WI38 (cell line): ENCODE measurements at regions not wholly inside any gene's neighbourhood (a gene's known extent, or its start where the extent isn't known, plus 50 kb on each side); places are given as distances from the start of the nearest gene placed in this dataset.

Experiments used
- H3K4me3 ChIP-seq: 2 replicates; pipeline ENCODE4 v1.5.1; 2011; ENCODE audit warnings: low read depth, mild to moderate bottlenecking, control low read depth, low read length
- TF ChIP-seq, protein P1 (sequence below): IDR thresholded peaks from 2 replicates; pipeline ENCODE4 v1.5.1; 2012; ENCODE audit warnings: low read depth, mild to moderate bottlenecking, control low read depth, low read length

DNA sequence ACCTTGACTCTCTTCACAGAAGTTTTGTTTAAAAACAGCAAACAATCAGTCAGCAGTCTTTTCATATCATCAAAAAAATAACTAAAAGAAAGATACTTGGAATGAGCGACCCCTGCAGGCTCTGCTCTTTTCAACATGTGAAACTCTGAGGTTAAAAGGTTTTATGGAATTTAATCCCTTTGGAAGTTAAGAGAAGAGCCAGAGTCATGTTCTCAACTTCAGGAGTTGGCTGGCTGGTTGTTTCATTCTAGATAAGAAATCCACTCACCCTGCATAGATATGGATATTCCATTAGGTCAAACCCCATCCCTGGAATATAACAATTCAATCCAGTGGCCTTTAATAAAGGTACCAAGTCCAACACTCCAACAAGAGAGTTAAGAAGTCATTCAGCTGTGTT lies 115.6 kb upstream of the RMDN2 start:
- TF ChIP-seq, protein P1, sequence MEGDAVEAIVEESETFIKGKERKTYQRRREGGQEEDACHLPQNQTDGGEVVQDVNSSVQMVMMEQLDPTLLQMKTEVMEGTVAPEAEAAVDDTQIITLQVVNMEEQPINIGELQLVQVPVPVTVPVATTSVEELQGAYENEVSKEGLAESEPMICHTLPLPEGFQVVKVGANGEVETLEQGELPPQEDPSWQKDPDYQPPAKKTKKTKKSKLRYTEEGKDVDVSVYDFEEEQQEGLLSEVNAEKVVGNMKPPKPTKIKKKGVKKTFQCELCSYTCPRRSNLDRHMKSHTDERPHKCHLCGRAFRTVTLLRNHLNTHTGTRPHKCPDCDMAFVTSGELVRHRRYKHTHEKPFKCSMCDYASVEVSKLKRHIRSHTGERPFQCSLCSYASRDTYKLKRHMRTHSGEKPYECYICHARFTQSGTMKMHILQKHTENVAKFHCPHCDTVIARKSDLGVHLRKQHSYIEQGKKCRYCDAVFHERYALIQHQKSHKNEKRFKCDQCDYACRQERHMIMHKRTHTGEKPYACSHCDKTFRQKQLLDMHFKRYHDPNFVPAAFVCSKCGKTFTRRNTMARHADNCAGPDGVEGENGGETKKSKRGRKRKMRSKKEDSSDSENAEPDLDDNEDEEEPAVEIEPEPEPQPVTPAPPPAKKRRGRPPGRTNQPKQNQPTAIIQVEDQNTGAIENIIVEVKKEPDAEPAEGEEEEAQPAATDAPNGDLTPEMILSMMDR, result peak; percentile 32; the same call in 1 of the 2 replicates
- H3K4me3 ChIP-seq, result no peak overlapping the region

DNA sequence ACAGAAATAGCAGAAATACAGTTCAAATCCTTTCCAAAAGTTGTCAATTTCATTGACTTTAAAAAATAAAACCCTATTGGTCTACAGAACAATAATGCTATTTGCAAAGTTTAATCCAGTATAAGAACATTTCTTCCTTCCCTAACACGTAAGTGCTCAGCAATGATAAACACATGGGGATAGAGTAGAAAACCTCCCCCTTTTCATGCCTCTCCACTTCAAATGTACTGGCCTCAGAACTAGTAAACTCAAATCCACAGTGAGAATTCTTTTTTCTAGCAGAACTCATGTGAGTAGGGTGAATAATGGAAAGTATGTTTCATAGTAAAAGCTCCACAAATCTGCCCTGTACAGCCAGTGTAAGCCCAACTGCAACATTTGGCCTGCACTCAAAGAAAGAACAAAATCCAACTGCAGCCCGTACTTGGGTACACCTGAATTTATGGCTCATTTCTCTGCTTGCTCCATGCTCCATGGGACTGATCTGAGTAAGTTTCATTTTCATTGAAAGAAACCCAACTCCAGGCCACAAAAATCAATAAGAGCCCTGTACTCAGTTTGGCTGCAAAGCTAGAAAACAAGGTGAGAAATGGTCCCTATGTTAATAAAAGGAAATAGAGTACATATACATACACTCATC lies 115.0 kb upstream of the RMDN2 start:
- no peak overlapping the region for H3K4me3 ChIP-seq
- TF ChIP-seq, protein P1, result no peak

DNA sequence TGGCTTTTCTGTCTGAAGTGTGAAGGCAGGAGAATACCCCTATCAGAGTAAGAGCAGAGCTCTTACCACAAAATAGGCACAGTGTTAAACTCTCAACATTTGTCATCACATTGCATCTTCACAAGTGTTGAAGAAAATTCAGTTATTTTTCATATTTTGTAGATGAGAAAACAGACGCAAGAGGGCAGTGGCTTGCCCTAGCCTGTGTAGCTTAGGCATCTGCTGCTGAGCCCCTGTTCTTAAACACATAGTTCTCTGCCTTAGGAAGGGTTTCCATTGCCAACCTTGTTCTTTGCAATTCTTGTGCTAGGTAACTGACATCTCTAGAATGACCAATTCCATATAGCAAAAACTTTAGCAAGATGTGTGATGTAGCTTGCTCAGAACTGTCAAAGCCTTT lies 112.7 kb upstream of the RMDN2 start:
- no peak overlapping the region for H3K4me3 ChIP-seq
- TF ChIP-seq, protein P1, result peak; percentile 23; the same call in 1 of the 2 replicates

DNA sequence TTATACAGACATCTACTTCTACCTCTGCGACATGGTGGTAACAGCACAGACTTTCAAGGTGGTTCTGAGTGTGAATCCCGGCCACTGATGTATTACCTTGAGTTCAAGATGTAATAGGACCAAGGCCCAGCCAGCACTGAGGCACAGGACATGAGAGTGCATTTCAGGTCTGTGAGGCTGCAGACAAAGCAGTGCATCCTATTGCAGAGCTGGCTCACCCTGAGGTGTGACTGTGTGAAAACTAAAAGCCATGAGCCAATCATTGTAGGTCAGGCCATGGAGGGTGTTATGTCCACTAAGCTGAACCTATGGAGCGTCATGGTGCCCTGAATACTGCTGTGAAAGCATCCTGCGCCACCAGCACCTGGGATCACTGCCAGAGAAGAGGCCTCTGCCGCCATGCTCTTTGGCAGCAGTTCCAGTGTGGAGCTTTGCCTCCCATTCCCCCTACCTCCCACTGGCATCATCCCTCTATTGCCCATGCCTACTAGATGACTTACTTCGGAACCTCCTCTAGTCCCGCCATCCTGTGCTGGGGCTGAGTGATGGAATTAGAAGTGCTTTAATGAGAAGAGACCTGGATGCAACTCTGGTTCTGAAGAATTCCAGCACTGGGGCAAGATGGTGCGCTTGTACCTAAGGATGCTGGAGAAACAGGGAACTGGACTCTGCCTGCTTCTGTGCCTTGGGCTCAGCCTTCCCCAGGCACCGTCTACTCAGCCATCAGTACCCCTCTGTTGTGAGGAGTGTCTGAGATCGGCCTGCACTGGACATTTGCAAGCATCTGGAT lies 112.0 kb upstream of the RMDN2 start:
- TF ChIP-seq, protein P1, result no peak

DNA sequence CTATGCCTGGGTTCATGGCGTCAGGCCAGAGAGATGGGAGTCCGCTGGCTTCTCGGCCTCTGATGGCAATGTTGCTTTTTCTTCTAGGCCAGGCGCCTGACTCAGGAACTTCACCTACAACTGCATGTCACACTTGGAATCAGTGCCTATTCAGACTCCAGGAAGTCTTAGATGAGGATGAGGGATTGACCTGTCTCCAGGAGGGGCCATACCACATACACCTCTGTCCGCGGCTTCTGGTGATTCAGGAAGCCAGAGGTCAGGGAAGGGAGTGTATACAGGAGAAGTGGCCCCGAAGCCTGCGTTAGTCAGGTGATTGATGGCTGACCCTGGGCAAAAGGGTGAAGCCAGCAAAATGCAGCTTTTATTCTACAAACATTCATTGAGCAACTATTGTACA lies 109.1 kb upstream of the RMDN2 start:
- no peak overlapping the region for H3K4me3 ChIP-seq
- TF ChIP-seq, protein P1, result no peak

More for the DNA sequence above, 112.0 kb upstream of the RMDN2 start:
- no peak overlapping the region for H3K4me3 ChIP-seq

DNA sequence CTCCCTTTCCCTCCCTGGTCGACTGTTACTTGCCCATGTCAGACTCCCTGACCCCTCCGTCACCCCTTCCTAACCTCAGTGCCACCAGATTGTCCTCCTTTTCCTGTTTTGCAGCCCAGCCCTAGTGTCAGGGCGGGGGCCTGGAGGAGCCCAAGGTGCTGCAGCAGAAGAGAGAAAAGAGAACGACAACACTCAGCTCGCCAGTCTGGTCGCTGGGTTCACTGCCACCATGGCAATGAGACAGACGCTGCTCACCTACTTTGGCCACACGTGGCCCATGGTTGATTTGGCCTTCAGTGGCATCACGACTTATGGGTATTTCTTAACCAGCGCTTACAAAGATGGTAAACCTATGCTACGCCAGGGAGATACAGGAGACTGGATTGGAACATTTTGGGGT lies 108.4 kb upstream of the RMDN2 start:
- TF ChIP-seq, protein P1, result no peak
- no peak overlapping the region for H3K4me3 ChIP-seq

DNA sequence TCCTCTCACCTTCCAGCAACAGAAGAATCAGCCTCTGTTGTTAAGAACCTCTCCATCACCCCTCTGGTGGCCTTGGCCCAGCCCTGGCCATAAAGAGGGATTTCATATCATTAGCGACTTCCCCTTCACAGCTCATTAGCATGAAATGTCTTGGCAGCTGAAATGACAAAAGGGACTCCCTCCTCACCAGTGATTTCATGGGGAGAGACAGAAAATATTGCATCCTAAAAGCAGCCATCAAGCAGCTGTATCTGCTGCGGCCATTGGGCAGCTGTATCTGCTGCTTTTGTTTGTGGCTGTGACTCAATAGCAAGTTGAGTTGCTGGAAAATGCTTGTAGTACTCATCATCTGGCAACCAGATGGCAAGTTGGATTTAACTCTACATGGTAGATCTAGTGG lies 105.9 kb upstream of the RMDN2 start:
- no peak overlapping the region for H3K4me3 ChIP-seq

More for the DNA sequence above, 105.9 kb upstream of the RMDN2 start:
- TF ChIP-seq, protein P1, result no peak
